BLaER1 (cell line): ENCODE measurements at regions not wholly inside any gene's neighbourhood (a gene's known extent, or its start where the extent isn't known, plus 50 kb on each side); places are given as distances from the start of the nearest gene placed in this dataset.

Source experiments
- H3K27ac ChIP-seq: shearing (Covaris generic); formaldehyde crosslinking; 2 replicates; pipeline ENCODE4 v1.8.1; 2022
- H3K27me3 ChIP-seq: shearing (Covaris generic); formaldehyde crosslinking; 2 replicates; pipeline ENCODE4 v1.8.1; 2022
- H3K36me3 ChIP-seq: shearing (Covaris generic); formaldehyde crosslinking; 2 replicates; pipeline ENCODE4 v1.8.1; 2022
- H3K4me1 ChIP-seq: shearing (Covaris generic); formaldehyde crosslinking; 2 replicates; pipeline ENCODE4 v1.8.1; 2022
- H3K4me2 ChIP-seq: shearing (Covaris generic); formaldehyde crosslinking; 2 replicates; pipeline ENCODE4 v1.8.1; 2022
- H3K4me3 ChIP-seq: shearing (Covaris generic); formaldehyde crosslinking; 2 replicates; pipeline ENCODE4 v1.8.1; 2022
- H3K9ac ChIP-seq: shearing (Covaris generic); formaldehyde crosslinking; 2 replicates; pipeline ENCODE4 v1.8.1; 2022
- H3K9me3 ChIP-seq: shearing (Covaris generic); formaldehyde crosslinking; 2 replicates; pipeline ENCODE4 v1.8.1; 2022
- H4K20me1 ChIP-seq: shearing (Covaris generic); formaldehyde crosslinking; 2 replicates; pipeline ENCODE4 v1.8.1; 2022
- Cebpa-rat ChIP-seq: shearing (Covaris generic); IDR thresholded peaks from 2 replicates; pipeline ENCODE4 v1.8.1; 2022

GRCh38 chr6:137685798-137686375 is 181.2 kb upstream of the TNFAIP3 start:
- H3K27ac ChIP-seq: no peak overlapping the region
- H3K4me3 ChIP-seq: no peak overlapping the region
- H3K9me3 ChIP-seq: peaks cover 4% of the 10 kb centered on the region; the same call in 1 of the 2 replicates
- no peak for TF ChIP-seq Cebpa-rat
- no peaks in the 10 kb centered on the region for H3K4me1 ChIP-seq
- H3K36me3 ChIP-seq: no peaks in the 10 kb centered on the region
- H4K20me1 ChIP-seq: no peaks in the 10 kb centered on the region
- H3K27me3 ChIP-seq: no peaks in the 10 kb centered on the region
- H3K4me2 ChIP-seq: 0 out of 2 replicates have a peak overlapping the region, but pooled peaks have one; percentile 2
- H3K9ac ChIP-seq: no peak overlapping the region

GRCh38 chr6:137687818-137688217 is 179.2 kb upstream of the TNFAIP3 start:
- no peak overlapping the region for H3K27ac ChIP-seq
- H3K27me3 ChIP-seq: no peaks in the 10 kb centered on the region
- TF ChIP-seq Cebpa-rat: no peak
- peaks cover 2% of the 10 kb centered on the region for H3K4me1 ChIP-seq
- no peaks in the 10 kb centered on the region for H3K9me3 ChIP-seq
- no peak overlapping the region for H3K4me3 ChIP-seq
- H4K20me1 ChIP-seq: no peaks in the 10 kb centered on the region
- no peak overlapping the region for H3K9ac ChIP-seq
- H3K4me2 ChIP-seq: no peak overlapping the region
- no peaks in the 10 kb centered on the region for H3K36me3 ChIP-seq

GRCh38 chr6:137688230-137688971 is 178.7 kb upstream of the TNFAIP3 start:
- no peak overlapping the region for H3K4me3 ChIP-seq
- no peaks in the 10 kb centered on the region for H3K9me3 ChIP-seq
- H4K20me1 ChIP-seq: no peaks in the 10 kb centered on the region
- H3K36me3 ChIP-seq: no peaks in the 10 kb centered on the region
- H3K9ac ChIP-seq: no peak overlapping the region
- H3K27me3 ChIP-seq: no peaks in the 10 kb centered on the region
- no peak overlapping the region for H3K27ac ChIP-seq
- no peak overlapping the region for H3K4me2 ChIP-seq
- peaks cover 6% of the 10 kb centered on the region for H3K4me1 ChIP-seq
- no peak for TF ChIP-seq Cebpa-rat

- Histone ChIP-seq H3K27me3 (no peaks in the 10 kb centered on the region), H3K4me3 (no peak overlapping the region), H3K9me3 (no peaks in the 10 kb centered on the region), H3K4me2 (no peak overlapping the region), H3K36me3 (no peaks in the 10 kb centered on the region), H4K20me1 (no peaks in the 10 kb centered on the region), H3K27ac (no peak overlapping the region), H3K4me1 (peaks cover 6% of the 10 kb centered on the region), H3K9ac (no peak overlapping the region)
- no peak for TF ChIP-seq Cebpa-rat
Measured at GRCh38 chr6:137689377-137689776, 177.7 kb upstream of the TNFAIP3 start.

- H3K4me3 ChIP-seq: no peak overlapping the region
- no peaks in the 10 kb centered on the region for H3K9me3 ChIP-seq
- H3K4me2 ChIP-seq: no peak overlapping the region
- H4K20me1 ChIP-seq: no peaks in the 10 kb centered on the region
- H3K4me1 ChIP-seq: peaks cover 13% of the 10 kb centered on the region
- H3K27ac ChIP-seq: no peak overlapping the region
- H3K9ac ChIP-seq: no peak overlapping the region
- no peaks in the 10 kb centered on the region for H3K27me3 ChIP-seq
- H3K36me3 ChIP-seq: no peaks in the 10 kb centered on the region
- TF ChIP-seq Cebpa-rat: no peak
Measured at GRCh38 chr6:137690034-137690433, 177.0 kb upstream of the TNFAIP3 start.

GRCh38 chr6:137690721-137691120 is 176.3 kb upstream of the TNFAIP3 start:
- Histone ChIP-seq H3K27me3 (no peaks in the 10 kb centered on the region), H3K9me3 (no peaks in the 10 kb centered on the region)
- no peak for TF ChIP-seq Cebpa-rat

GRCh38 chr6:137692308-137692707 is 174.8 kb upstream of the TNFAIP3 start:
- Histone ChIP-seq H3K4me2 (no peak overlapping the region; the same call in 1 of the 2 replicates), H3K9ac (no peak overlapping the region), H3K4me3 (no peak overlapping the region), H3K9me3 (no peaks in the 10 kb centered on the region), H3K27me3 (no peaks in the 10 kb centered on the region), H4K20me1 (no peaks in the 10 kb centered on the region), H3K27ac (no peak overlapping the region), H3K4me1 (peaks cover 36% of the 10 kb centered on the region), H3K36me3 (no peaks in the 10 kb centered on the region)
- TF ChIP-seq Cebpa-rat: no peak

More at GRCh38 chr6:137690721-137691120, 176.3 kb upstream of the TNFAIP3 start:
- no peak overlapping the region for H3K4me3 ChIP-seq
- H3K4me1 ChIP-seq: peaks cover 20% of the 10 kb centered on the region
- H3K9ac ChIP-seq: no peak overlapping the region
- no peaks in the 10 kb centered on the region for H3K36me3 ChIP-seq
- H4K20me1 ChIP-seq: no peaks in the 10 kb centered on the region
- H3K4me2 ChIP-seq: no peak overlapping the region
- no peak overlapping the region for H3K27ac ChIP-seq

GRCh38 chr6:137692806-137693205 is 174.3 kb upstream of the TNFAIP3 start:
- Histone ChIP-seq H3K27ac (no peak overlapping the region), H3K27me3 (no peaks in the 10 kb centered on the region), H3K4me1 (peaks cover 41% of the 10 kb centered on the region)

GRCh38 chr6:137693711-137694110 is 173.3 kb upstream of the TNFAIP3 start:
- no peaks in the 10 kb centered on the region for H3K27me3 ChIP-seq
- no peak overlapping the region for H3K27ac ChIP-seq
- H3K4me2 ChIP-seq: no peak overlapping the region
- peaks cover 50% of the 10 kb centered on the region for H3K4me1 ChIP-seq
- H3K9me3 ChIP-seq: no peaks in the 10 kb centered on the region
- no peak for TF ChIP-seq Cebpa-rat
- H3K4me3 ChIP-seq: no peak overlapping the region
- H4K20me1 ChIP-seq: no peaks in the 10 kb centered on the region
- H3K36me3 ChIP-seq: no peaks in the 10 kb centered on the region
- H3K9ac ChIP-seq: no peak overlapping the region

More at GRCh38 chr6:137692806-137693205, 174.3 kb upstream of the TNFAIP3 start:
- Histone ChIP-seq H3K36me3 (no peaks in the 10 kb centered on the region), H3K9me3 (no peaks in the 10 kb centered on the region), H3K9ac (no peak overlapping the region), H3K4me2 (peak overlapping the region; percentile 41; the same call in 1 of the 2 replicates), H3K4me3 (no peak overlapping the region), H4K20me1 (no peaks in the 10 kb centered on the region)
- no peak for TF ChIP-seq Cebpa-rat

GRCh38 chr6:137696765-137697164 is 170.3 kb upstream of the TNFAIP3 start:
- Histone ChIP-seq H3K27ac (peak overlapping the region; percentile 86), H3K9ac (no peak overlapping the region)

More at GRCh38 chr6:137696765-137697164, 170.3 kb upstream of the TNFAIP3 start:
- TF ChIP-seq Cebpa-rat: no peak
- Histone ChIP-seq H3K27me3 (no peaks in the 10 kb centered on the region), H3K4me2 (peak overlapping the region; percentile 74), H4K20me1 (no peaks in the 10 kb centered on the region), H3K9me3 (no peaks in the 10 kb centered on the region), H3K4me3 (no peak overlapping the region), H3K36me3 (no peaks in the 10 kb centered on the region), H3K4me1 (peaks cover 80% of the 10 kb centered on the region)
